SK-N-SH treated with all-trans-retinoic acid at 6 μM for 48 hours (cell line): ENCODE measurements at regions not wholly inside any gene's neighbourhood (a gene's known extent, or its start where the extent isn't known, plus 50 kb on each side); places are given as distances from the start of the nearest gene placed in this dataset.

Experiments used
- BACH2 ChIP-seq: fragments of 250-450 bp; sonication (Bioruptor Pico); IDR thresholded peaks from 2 replicates; pipeline ENCODE4 v1.9.0; 2021; ENCODE audit warnings: mild to moderate bottlenecking, borderline replicate concordance
- CREB5 ChIP-seq: fragments of 250-450 bp; sonication (Bioruptor Pico); IDR thresholded peaks from 2 replicates; pipeline ENCODE4 v1.5.1; 2020; ENCODE audit warnings: low read depth, mild to moderate bottlenecking, moderate library complexity
- CSDC2 ChIP-seq: fragments of 250-450 bp; sonication (Bioruptor Pico); IDR thresholded peaks from 2 replicates; pipeline ENCODE4 v1.5.0; 2020; ENCODE audit warnings: mild to moderate bottlenecking, moderate library complexity
- GLIS3 ChIP-seq: fragments of 250-450 bp; sonication (Bioruptor Pico); IDR thresholded peaks from 2 replicates; pipeline ENCODE4 v1.5.0; 2020; ENCODE audit warnings: mild to moderate bottlenecking, moderate library complexity
- ISL1 ChIP-seq: fragments of 250-450 bp; sonication (Bioruptor Pico); IDR thresholded peaks from 2 replicates; pipeline ENCODE4 v2.1.2; 2022; ENCODE audit warnings: mild to moderate bottlenecking, moderate library complexity
- PATZ1 ChIP-seq: fragments of 250-450 bp; sonication (Bioruptor Pico); IDR thresholded peaks from 2 replicates; pipeline ENCODE4 v1.8.0; 2020; ENCODE audit warnings: mild to moderate bottlenecking, moderate library complexity, borderline replicate concordance
- PPARA ChIP-seq: fragments of 250-450 bp; sonication (Bioruptor Pico); IDR thresholded peaks from 2 replicates; pipeline ENCODE4 v1.5.0; 2020; ENCODE audit warnings: mild to moderate bottlenecking, borderline replicate concordance
- RARB ChIP-seq: fragments of 250-450 bp; sonication (Bioruptor Pico); IDR thresholded peaks from 2 replicates; pipeline ENCODE4 v1.8.0; 2021; ENCODE audit warnings: mild to moderate bottlenecking, moderate library complexity
- TOX ChIP-seq: fragments of 250-450 bp; sonication (Bioruptor Pico); IDR thresholded peaks from 2 replicates; pipeline ENCODE4 v1.8.0; 2021; ENCODE audit warnings: mild to moderate bottlenecking, moderate library complexity, borderline replicate concordance
- TSHZ2 ChIP-seq: fragments of 250-450 bp; sonication (Bioruptor Pico); IDR thresholded peaks from 2 replicates; pipeline ENCODE4 v1.5.0; 2020; ENCODE audit warnings: mild to moderate bottlenecking, moderate library complexity
- ZFP3 ChIP-seq: fragments of 250-450 bp; sonication (Bioruptor Pico); IDR thresholded peaks from 2 replicates; pipeline ENCODE4 v1.5.0; 2020; ENCODE audit warnings: mild to moderate bottlenecking, moderate library complexity
- ZFP30 ChIP-seq: fragments of 450-650 bp; formaldehyde crosslinking; IDR thresholded peaks from 2 replicates; pipeline ENCODE4 v1.5.0; 2022; ENCODE audit warnings: mild to moderate bottlenecking, moderate library complexity
- ZNF70 ChIP-seq: fragments of 450-650 bp; formaldehyde crosslinking; IDR thresholded peaks from 2 replicates; pipeline ENCODE4 v1.5.0; 2020; ENCODE audit warnings: mild to moderate bottlenecking, moderate library complexity
- ZNF8 ChIP-seq: fragments of 450-650 bp; formaldehyde crosslinking; IDR thresholded peaks from 2 replicates; pipeline ENCODE4 v1.5.0; 2020; ENCODE audit warnings: mild to moderate bottlenecking, moderate library complexity

- TF ChIP-seq PATZ1 (CRISPR knock-in tag) (no peak), TOX (CRISPR knock-in tag) (no peak), RARB (CRISPR knock-in tag) (no peak), BACH2 (CRISPR knock-in tag) (no peak), ZFP30 (CRISPR knock-in tag) (no peak), ZNF70 (CRISPR knock-in tag) (no peak), ZNF8 (CRISPR knock-in tag) (no peak), GLIS3 (no peak), PPARA (CRISPR knock-in tag) (no peak), CREB5 (CRISPR knock-in tag) (no peak), ZFP3 (CRISPR knock-in tag) (no peak), ISL1 (CRISPR knock-in tag) (no peak), CSDC2 (CRISPR knock-in tag) (no peak), TSHZ2 (CRISPR knock-in tag) (no peak)
These were observed 195.5 kb upstream of the TMPO start for GRCh38 chr12:98319716-98320425.
